IMR-90 (cell line): ENCODE measurements at regions not wholly inside any gene's neighbourhood (a gene's known extent, or its start where the extent isn't known, plus 50 kb on each side); places are given as distances from the start of the nearest gene placed in this dataset.

ENCODE experiments used
- ATAC-seq: fragments of 200-7000 bp; cut with Tn5 transposase; 2 replicates; pipeline ENCODE4 v1.9.1; 2020; ENCODE audit warnings: low read depth, mild to moderate bottlenecking, moderate library complexity
- BruUV-seq: library from RNA; stranded (reverse); fragments of 400-500 nt; replicated peaks from 2 replicates; lab custom pipeline; 2021; lab: Mats Ljungman, UMichigan
- CTCF ChIA-PET: fragments of 300-600 bp; formaldehyde crosslinking; extraction: SDS; loops from one replicate; lab custom pipeline; 2021; ENCODE audit warnings: antibody characterized with exemption; lab: Yijun Ruan, JAX
- POLR2A ChIA-PET: fragments of 300-600 bp; sonication (Branson Sonifier 250); formaldehyde crosslinking; loops from one replicate; lab custom pipeline; 2022; ENCODE audit warnings: antibody characterized with exemption; ENCODE audit not compliant: unreplicated experiment; lab: Charles Lee
- DNase-seq: peaks from one replicate; pipeline ENCODE4 v3.0.0; 2013
- H2AFZ ChIP-seq: replicated peaks from 2 replicates; pipeline ENCODE3; 2013; ENCODE audit warnings: low read length, mild to moderate bottlenecking; ENCODE audit not compliant: poor library complexity
- H2AK5ac ChIP-seq: 2 replicates; pipeline ENCODE4 v1.6.1; 2013; ENCODE audit warnings: low read depth, low read length, inconsistent platforms
- H2AK9ac ChIP-seq: replicated peaks from 2 replicates; pipeline ENCODE3; 2013; ENCODE audit warnings: mild to moderate bottlenecking, low read depth, low read length, moderate library complexity; ENCODE audit not compliant: poor library complexity
- H2BK120ac ChIP-seq: 2 replicates; pipeline ENCODE4 v1.6.1; 2013; ENCODE audit warnings: low read depth, low read length, inconsistent platforms
- H2BK15ac ChIP-seq: 3 replicates; pipeline ENCODE4 v1.6.1; 2013; ENCODE audit warnings: low read depth, low read length, inconsistent platforms
- H2BK20ac ChIP-seq: 2 replicates; pipeline ENCODE4 v1.6.1; 2013; ENCODE audit warnings: low read depth, mild to moderate bottlenecking, inconsistent platforms, low read length, moderate library complexity
- H2BK5ac ChIP-seq: 2 replicates; pipeline ENCODE4 v1.6.1; 2013; ENCODE audit warnings: mild to moderate bottlenecking, low read depth, low read length, inconsistent platforms; ENCODE audit not compliant: poor library complexity, severe bottlenecking
- H3K14ac ChIP-seq: replicated peaks from 2 replicates; pipeline ENCODE4 v1.6.1; 2013; ENCODE audit warnings: low read depth, low read length, inconsistent platforms
- H3K18ac ChIP-seq: 2 replicates; pipeline ENCODE4 v1.6.1; 2013; ENCODE audit warnings: low read depth, low read length, control low read depth
- H3K23ac ChIP-seq: 2 replicates; pipeline ENCODE4 v1.6.1; 2013; ENCODE audit warnings: low read depth, low read length, inconsistent platforms
- H3K27ac ChIP-seq: 2 replicates; pipeline ENCODE4 v1.5.1; 2013; ENCODE audit warnings: mild to moderate bottlenecking, control low read depth, low read length; ENCODE audit not compliant: insufficient read depth
- H3K27me3 ChIP-seq: 2 replicates; pipeline ENCODE4 v1.6.1; 2013; ENCODE audit warnings: low read length; ENCODE audit not compliant: control insufficient read depth, insufficient read depth
- H3K36me3 ChIP-seq: 2 replicates; pipeline ENCODE4 v1.6.1; 2013; ENCODE audit warnings: low read length, mixed read lengths; ENCODE audit not compliant: control insufficient read depth, insufficient read depth
- H3K4ac ChIP-seq: 2 replicates; pipeline ENCODE4 v1.6.1; 2013; ENCODE audit warnings: low read depth, low read length, inconsistent platforms
- H3K4me1 ChIP-seq: 2 replicates; pipeline ENCODE4 v1.6.1; 2013; ENCODE audit warnings: low read length, mixed read lengths; ENCODE audit not compliant: control insufficient read depth, insufficient read depth
- H3K4me2 ChIP-seq: 2 replicates; pipeline ENCODE4 v1.6.1; 2013; ENCODE audit warnings: low read depth, mild to moderate bottlenecking, control low read depth, low read length, moderate library complexity
- H3K4me3 ChIP-seq: 2 replicates; pipeline ENCODE4 v1.5.1; 2013; ENCODE audit warnings: low read depth, mild to moderate bottlenecking, control low read depth, low read length, moderate library complexity; ENCODE audit not compliant: insufficient read depth
- H3K56ac ChIP-seq: 2 replicates; pipeline ENCODE4 v1.6.1; 2013; ENCODE audit warnings: low read length, inconsistent platforms; ENCODE audit not compliant: insufficient read depth; ENCODE audit errors: extremely low read depth
- H3K79me1 ChIP-seq, 2 experiments: 2 replicates each; pipeline ENCODE4 v1.6.1; 2013; ENCODE audit warnings: low read length in 2 of 2, inconsistent platforms in 1 of 2, low read depth in 1 of 2
- H3K9ac ChIP-seq: 2 replicates; pipeline ENCODE4 v1.6.1; 2013; ENCODE audit warnings: low read depth, low read length, control low read depth
- H3K9me1 ChIP-seq: 2 replicates; pipeline ENCODE4 v1.6.1; 2013; ENCODE audit warnings: low read length, inconsistent platforms; ENCODE audit not compliant: insufficient read depth
- H3K9me3 ChIP-seq: 2 replicates; pipeline ENCODE4 v1.6.1; 2013; ENCODE audit warnings: low read length; ENCODE audit not compliant: control insufficient read depth, insufficient read depth
- H4K20me1 ChIP-seq: 2 replicates; pipeline ENCODE4 v1.6.1; 2013; ENCODE audit warnings: low read length, inconsistent platforms; ENCODE audit not compliant: insufficient read depth
- H4K5ac ChIP-seq: 2 replicates; pipeline ENCODE4 v1.6.1; 2013; ENCODE audit warnings: mild to moderate bottlenecking, low read depth, low read length, control low read depth
- H4K8ac ChIP-seq, 2 experiments: 2 replicates each; pipeline ENCODE4 v1.6.1; 2013; ENCODE audit warnings: low read depth in 2 of 2, low read length in 2 of 2, control low read depth in 1 of 2, inconsistent platforms in 1 of 2
- H4K91ac ChIP-seq: 2 replicates; pipeline ENCODE4 v1.6.1; 2013; ENCODE audit warnings: low read depth, low read length, inconsistent platforms; ENCODE audit not compliant: insufficient read depth
- CEBPB ChIP-seq: IDR thresholded peaks from 2 replicates; pipeline ENCODE4 v1.6.1; 2012; ENCODE audit warnings: low read depth, low read length, improper control_type of control experiment
- MAFK ChIP-seq: IDR thresholded peaks from 2 replicates; pipeline ENCODE4 v1.6.1; 2012; ENCODE audit warnings: low read depth, low read length, improper control_type of control experiment
- MAZ ChIP-seq: IDR thresholded peaks from 2 replicates; pipeline ENCODE4 v1.6.1; 2012; ENCODE audit warnings: low read depth, mild to moderate bottlenecking, low read length, improper control_type of control experiment, moderate library complexity, borderline replicate concordance
- POLR2A ChIP-seq: IDR thresholded peaks from 2 replicates; pipeline ENCODE4 v1.6.1; 2012; ENCODE audit warnings: mild to moderate bottlenecking, low read depth, low read length
- RAD21 ChIP-seq: IDR thresholded peaks from 2 replicates; pipeline ENCODE4 v1.6.1; 2012; ENCODE audit warnings: low read length, improper control_type of control experiment
- RFX5 ChIP-seq: IDR thresholded peaks from 2 replicates; pipeline ENCODE4 v1.8.0; 2012; ENCODE audit warnings: low read depth, mild to moderate bottlenecking, low read length, moderate library complexity
- SMC3 ChIP-seq: fragments of 150-350 bp; IDR thresholded peaks from 2 replicates; pipeline ENCODE4 v1.6.1; 2016; ENCODE audit warnings: low read depth, mild to moderate bottlenecking, antibody characterized with exemption, low read length, moderate library complexity
- WGBS, 2 experiments: methylation state at CpG; one replicate each; pipeline versions ENCODE4 v1.1.5 to v1.1.7; 2013; ENCODE audit warnings: missing lambda C conversion rate in 2 of 2; ENCODE audit not compliant: insufficient read length in 1 of 2; ENCODE audit errors: extremely low coverage in 2 of 2; 5-methylcytosine and 5-hydroxymethylcytosine counted together
- dilution Hi-C: fragments of 300-500 bp; cut with HindIII; formaldehyde crosslinking; loops from one replicate; pipeline ENCODE4 v1.14.3; 2018; ENCODE audit warnings: low sequenced_read_pairs; ENCODE audit not compliant: unreplicated experiment
- in situ Hi-C: fragments of 300-500 bp; cut with MboI; formaldehyde crosslinking; loops from 3 replicates; pipeline ENCODE4 v1.14.3; 2019; ENCODE audit warnings: low sequenced_read_pairs, inconsistent platforms, mixed read lengths
- intact Hi-C: fragments of 100-400 bp; cut with micrococcal nuclease; formaldehyde crosslinking; loops from 2 replicates; pipeline ENCODE4 v1.10.0; 2022
- TF ChIP-seq, protein P1 (sequence below): fragments of 150-350 bp; IDR thresholded peaks from 2 replicates; pipeline ENCODE4 v1.6.1; 2017; ENCODE audit warnings: mild to moderate bottlenecking, antibody characterized with exemption, low read length, low read depth
- TF ChIP-seq, protein P2 (sequence below): fragments of 150-350 bp; IDR thresholded peaks from 2 replicates; pipeline ENCODE4 v1.6.1; 2016; ENCODE audit warnings: low read depth, mild to moderate bottlenecking, low read length, moderate library complexity, borderline replicate concordance
- TF ChIP-seq, protein P3 (sequence below): conservative IDR thresholded peaks from 2 replicates; pipeline ENCODE4 v1.5.1; 2012; ENCODE audit warnings: mild to moderate bottlenecking, low read depth, low read length, improper control_type of control experiment

DNA sequence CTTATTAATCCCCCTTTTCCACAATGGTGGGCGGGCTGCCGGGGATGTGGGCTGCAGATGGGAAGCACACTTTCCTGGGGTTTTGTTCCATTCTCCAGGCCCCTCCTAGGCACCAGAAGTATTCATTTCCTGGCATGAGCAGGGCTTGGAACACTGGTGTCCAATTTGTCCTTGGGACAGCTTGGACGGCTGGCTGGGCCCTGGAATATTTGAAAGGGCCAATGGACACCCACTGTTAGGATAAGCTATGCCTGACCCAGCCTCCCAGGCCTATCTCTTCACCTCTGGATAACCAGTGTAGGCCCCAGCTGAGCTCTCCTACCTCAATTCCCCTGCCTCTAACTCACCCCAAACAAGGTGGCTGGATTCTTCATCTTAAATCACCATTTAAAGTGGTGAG lies 354.9 kb downstream of the PTEN start:
- no peak overlapping the region for H2AK5ac ChIP-seq
- no peaks in the 10 kb centered on the region for H3K36me3 ChIP-seq
- CTCF ChIA-PET = no interaction called here
- no peak overlapping the region for H2AFZ ChIP-seq
- TF ChIP-seq SMC3 = no peak
- no peak for TF ChIP-seq CEBPB
- no peak for TF ChIP-seq MAFK
- TF ChIP-seq POLR2A = no peak
- TF ChIP-seq, protein P1, sequence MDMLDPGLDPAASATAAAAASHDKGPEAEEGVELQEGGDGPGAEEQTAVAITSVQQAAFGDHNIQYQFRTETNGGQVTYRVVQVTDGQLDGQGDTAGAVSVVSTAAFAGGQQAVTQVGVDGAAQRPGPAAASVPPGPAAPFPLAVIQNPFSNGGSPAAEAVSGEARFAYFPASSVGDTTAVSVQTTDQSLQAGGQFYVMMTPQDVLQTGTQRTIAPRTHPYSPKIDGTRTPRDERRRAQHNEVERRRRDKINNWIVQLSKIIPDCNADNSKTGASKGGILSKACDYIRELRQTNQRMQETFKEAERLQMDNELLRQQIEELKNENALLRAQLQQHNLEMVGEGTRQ = no peak
- no peak for TF ChIP-seq RAD21
- no peak for TF ChIP-seq MAZ
- TF ChIP-seq RFX5 = no peak
- TF ChIP-seq, protein P2, sequence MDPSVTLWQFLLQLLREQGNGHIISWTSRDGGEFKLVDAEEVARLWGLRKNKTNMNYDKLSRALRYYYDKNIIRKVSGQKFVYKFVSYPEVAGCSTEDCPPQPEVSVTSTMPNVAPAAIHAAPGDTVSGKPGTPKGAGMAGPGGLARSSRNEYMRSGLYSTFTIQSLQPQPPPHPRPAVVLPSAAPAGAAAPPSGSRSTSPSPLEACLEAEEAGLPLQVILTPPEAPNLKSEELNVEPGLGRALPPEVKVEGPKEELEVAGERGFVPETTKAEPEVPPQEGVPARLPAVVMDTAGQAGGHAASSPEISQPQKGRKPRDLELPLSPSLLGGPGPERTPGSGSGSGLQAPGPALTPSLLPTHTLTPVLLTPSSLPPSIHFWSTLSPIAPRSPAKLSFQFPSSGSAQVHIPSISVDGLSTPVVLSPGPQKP = no peak
- TF ChIP-seq, protein P3, sequence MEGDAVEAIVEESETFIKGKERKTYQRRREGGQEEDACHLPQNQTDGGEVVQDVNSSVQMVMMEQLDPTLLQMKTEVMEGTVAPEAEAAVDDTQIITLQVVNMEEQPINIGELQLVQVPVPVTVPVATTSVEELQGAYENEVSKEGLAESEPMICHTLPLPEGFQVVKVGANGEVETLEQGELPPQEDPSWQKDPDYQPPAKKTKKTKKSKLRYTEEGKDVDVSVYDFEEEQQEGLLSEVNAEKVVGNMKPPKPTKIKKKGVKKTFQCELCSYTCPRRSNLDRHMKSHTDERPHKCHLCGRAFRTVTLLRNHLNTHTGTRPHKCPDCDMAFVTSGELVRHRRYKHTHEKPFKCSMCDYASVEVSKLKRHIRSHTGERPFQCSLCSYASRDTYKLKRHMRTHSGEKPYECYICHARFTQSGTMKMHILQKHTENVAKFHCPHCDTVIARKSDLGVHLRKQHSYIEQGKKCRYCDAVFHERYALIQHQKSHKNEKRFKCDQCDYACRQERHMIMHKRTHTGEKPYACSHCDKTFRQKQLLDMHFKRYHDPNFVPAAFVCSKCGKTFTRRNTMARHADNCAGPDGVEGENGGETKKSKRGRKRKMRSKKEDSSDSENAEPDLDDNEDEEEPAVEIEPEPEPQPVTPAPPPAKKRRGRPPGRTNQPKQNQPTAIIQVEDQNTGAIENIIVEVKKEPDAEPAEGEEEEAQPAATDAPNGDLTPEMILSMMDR = no peak
- H4K20me1 ChIP-seq = no peaks in the 10 kb centered on the region
- H2BK15ac ChIP-seq = no peak overlapping the region; the same call in 2 of the 3 replicates
- POLR2A ChIA-PET = no interaction called here
- H3K27ac ChIP-seq = no peak overlapping the region
- H3K9me3 ChIP-seq = no peaks in the 10 kb centered on the region
- H3K18ac ChIP-seq = no peak overlapping the region
- no CpG with 5 or more reads among the region's 3 CpGs for WGBS, 2 experiments
- H3K79me1 ChIP-seq = no peaks in the 10 kb centered on the region
- in situ Hi-C loops (no loop called here), dilution Hi-C loops (no loop called here), intact Hi-C loops (no loop called here)
- no peaks in the 10 kb centered on the region for H3K27me3 ChIP-seq
- no peak overlapping the region for H3K56ac ChIP-seq
- ATAC-seq (no peak), DNase-seq (no peak)
- H2BK5ac ChIP-seq = no peak overlapping the region
- H4K5ac ChIP-seq = no peak overlapping the region
- H4K91ac ChIP-seq = no peak overlapping the region
- H3K23ac ChIP-seq = no peak overlapping the region
- H3K4ac ChIP-seq = no peak overlapping the region
- H2BK120ac ChIP-seq = no peak overlapping the region
- H3K9me1 ChIP-seq = peaks cover 5% of the 10 kb centered on the region; the same call in 1 of the 2 replicates
- no peak overlapping the region for H4K8ac ChIP-seq
- no peak overlapping the region for H3K4me2 ChIP-seq
- no peak overlapping the region; the same call in 1 of the 2 replicates for H2BK20ac ChIP-seq
- H2AK9ac ChIP-seq = no peak overlapping the region
- no peak overlapping the region for H3K9ac ChIP-seq
- no peak overlapping the region for H3K4me3 ChIP-seq
- BruUV-seq = no TSS peak
- no peak overlapping the region for H3K14ac ChIP-seq
- peaks cover 7% of the 10 kb centered on the region; the same call in 1 of the 2 replicates for H3K4me1 ChIP-seq
